ENCODE measurements at regions not wholly inside any gene's neighbourhood (a gene's known extent, or its start where the extent isn't known, plus 50 kb on each side); places are given as distances from the start of the nearest gene placed in this dataset.

DNA sequence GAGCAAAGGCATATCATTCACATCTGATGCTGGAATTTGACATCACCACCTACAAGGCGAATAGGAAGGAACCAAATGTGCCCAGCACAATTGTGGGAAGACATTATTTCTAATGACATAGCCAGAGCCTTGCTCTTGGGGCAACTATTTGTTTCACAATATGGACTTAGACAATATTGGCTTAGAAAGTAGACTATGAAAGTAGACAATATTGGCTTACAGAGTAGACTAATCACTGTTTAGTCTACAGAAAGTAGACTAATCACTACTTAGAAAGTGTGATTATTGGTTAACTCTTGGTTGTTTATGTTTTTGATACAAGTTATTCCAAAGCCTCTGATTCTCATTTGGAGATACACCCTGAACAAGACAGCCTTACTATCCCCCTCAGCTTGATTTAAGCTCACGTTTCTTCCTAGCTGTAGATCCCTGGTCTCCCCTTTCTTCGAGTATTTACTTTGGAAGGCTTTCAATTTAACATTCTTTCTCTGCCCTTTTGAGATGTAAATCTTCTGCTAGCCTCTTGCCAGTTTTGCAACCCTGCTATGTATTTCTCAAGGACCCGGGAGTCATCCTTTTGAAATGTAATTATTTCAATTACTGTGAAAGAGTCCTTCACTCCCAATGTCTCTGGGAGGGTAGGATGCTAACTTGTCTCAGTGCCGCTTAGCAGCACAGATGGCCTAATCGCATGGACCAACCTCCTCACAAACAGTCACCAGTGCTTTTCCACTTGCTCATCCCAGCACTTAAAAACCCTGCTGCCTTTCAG is 843.2 kb downstream of the GALC start:
- no peak for FAIRE-seq

DNA sequence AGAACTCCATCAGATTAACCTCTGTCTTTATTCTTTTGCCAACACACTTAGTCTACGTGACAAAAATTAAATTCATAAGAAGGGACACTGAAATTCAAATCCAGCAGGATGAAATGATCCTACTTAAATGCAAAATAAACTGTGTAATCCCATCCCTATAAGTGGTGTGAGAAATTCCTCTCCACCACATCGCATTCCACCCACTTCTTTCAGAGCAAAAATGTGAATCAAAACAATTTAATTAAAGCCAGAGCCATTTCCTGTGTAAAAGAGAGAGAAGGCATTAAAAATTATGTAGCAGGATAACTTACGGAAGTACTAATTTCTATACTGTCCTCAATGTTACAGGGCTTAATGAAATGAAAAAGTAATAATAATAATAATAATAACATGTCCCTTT is 844.3 kb downstream of the GALC start:
- no peak for FAIRE-seq

DNA sequence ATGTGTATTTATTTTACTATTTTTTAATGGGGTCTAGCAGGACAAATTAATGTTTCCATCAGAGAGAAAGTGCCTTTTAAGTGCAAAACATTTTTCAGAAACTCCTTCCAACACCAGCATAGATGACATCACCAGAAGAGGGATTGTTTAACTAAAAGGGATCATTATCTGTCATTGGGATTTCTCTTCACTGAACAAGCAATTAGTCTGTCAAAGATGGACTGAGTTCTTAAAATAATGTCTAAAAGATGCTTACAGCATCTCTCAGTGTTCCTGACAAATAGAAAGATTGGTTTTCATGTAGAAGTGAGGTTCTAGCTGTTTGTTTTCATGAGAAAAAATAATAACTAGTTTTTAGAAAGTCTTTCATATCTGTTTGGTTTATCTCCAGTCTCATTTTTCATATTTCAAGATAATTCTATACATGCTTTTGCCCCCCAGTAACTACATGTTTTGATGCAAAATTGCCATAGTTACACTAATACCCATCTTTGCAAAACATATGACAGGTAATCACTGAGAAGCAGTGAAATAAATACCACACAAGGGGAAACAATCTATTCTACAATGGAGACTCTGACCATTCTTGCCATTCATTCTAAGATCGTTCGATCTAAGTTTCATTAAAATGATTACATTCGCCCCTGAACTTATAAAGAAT is 850.3 kb downstream of the GALC start:
- FAIRE-seq, result no peak

DNA sequence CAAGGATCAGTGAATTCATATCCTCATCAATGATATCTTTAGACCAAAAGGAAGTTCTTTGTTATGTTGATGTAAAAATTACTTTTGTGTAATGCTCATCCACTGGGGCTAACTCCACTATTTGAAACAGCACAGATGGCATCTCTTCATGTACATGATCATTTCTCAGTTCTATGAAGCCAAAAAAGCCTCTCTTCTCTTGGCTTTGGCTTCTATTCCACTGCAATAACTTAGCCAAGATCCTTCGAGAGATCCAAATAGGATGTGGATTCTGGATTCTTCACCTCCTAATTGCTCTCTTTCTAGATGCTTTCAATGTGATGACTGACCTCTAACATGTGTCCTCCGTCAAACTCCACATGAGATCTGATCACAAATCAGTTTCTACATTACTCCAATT is 851.2 kb downstream of the GALC start:
- no peak for FAIRE-seq

DNA sequence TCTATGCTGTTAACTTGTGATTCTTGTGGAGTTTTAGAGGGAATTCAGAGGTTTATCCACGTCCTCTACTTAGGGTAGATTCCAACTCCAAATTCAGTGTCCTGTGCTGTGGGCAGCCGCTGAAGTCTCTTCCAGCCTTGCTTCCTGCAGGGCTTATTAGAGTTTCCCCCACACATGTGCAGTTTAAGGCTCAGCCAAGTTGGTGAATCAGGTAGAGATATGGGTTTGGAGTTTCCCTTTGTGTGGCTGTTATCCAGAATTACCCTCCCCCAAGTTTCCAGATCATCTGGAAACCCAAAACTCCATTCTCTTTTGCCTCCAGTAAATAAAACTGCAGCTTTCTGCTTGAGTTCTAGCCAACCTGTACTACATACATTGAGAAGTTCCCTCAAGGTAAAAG is 853.7 kb downstream of the GALC start:
- no peak for FAIRE-seq

DNA sequence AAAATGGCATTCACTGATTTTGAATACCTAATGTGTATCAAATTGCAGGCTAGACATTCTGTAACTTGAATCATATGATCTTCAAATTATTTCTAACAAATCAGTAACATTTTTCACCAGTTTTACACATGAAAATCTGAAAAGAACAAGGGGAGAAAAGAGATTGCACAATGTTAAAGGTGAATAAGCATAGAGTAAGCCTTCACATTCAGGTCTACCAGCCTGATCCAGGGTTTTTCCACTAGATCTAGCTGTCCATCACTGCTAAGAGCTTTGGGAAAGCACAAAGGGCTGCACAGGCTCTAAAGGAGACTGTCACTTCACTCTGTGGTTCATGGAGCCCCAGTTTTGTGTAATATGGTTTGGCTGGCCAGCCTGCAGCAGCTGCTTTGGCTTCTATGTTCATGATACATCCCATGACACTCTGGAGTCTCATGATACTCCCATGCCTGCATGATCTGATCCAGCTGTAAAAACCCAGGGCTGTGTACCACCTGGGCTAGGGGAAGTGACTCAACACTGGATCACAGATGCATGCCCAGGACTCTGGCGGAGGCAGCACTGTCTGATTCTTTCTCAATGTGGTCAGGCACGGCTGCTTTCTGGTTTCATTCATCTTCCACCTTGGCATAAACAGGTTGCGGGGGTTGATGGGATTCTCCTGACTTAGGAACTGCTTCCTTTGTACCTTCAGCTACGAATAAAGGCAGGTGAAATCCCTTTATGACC is 859.7 kb downstream of the GALC start:
- no peak for FAIRE-seq

DNA sequence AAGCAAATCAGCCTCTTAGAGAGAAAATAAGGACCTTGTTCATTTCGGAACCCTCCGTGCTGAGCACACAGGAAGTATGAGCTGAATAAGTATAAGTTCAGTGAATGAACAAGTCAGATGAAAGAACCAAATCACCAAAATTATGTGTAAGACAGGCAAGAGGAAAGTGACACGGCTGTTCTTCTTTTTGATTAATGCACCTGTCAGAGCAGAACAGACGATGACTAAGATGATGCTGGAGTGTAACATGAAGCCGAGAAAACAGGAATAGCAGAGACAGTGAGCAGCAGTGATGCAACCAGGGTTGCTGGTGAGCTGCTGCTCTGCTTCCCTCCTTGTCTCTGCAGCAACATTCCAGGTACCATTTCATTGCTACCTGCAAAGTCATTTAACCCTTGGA is 861.1 kb downstream of the GALC start:
- no peak for FAIRE-seq

DNA sequence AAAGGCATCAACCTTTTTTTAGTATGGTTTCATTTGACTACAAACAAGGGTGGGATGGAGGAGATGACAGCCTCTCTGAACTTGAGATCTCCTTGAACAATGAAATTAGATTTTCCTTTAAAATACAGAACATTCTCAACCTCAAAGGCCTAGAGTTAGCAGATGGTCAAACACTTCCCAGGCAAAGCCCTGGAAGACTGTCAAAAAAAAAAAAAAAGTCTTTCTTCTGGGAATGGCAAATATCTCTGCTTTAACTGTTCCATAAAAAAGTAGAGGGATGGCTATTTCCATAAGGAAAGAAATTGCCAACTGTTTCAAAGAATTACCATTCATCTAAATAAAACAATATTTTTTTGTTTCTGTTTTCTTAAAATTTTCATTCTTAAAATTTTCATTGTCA is 870.8 kb downstream of the GALC start:
- no peak for FAIRE-seq

DNA sequence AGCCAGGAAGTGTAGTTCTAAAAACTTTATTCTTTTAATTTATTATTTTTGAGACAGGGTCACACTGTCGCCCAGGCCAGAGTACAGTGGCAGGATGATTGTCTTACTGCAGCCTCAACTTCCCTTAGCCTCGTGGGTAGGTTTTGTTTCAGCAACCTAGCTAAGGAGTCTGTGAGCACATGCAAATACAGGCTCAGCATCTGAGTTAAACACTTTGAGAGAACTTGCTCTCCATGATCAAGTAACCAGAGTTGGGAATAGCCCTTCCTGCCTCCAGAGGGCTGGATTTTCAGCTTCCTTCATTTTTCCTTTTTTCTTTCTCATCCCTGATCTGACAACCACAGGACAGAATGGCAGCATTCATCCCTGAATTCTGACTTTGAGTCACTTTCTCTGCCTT is 871.3 kb downstream of the GALC start:
- no peak for FAIRE-seq

DNA sequence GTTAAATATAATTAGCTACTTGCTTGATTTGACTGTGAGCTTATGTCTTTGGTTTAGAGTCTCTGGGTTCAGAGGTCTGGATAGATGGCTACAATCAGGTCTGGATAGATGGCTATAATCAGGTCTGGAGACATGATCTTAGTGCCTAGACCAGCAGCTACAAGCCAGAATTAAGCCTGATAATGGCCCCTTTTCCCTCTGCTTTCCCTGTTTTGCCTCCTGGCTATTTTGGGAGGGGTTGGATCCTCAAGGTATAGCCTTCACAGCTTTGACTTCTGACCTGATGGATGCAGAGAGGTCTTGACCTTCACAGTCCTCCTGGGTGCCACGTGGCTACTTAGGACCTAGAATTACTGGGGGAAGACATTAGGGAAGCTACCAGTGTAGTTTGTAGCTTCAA is 877.7 kb downstream of the GALC start:
- no peak for FAIRE-seq

DNA sequence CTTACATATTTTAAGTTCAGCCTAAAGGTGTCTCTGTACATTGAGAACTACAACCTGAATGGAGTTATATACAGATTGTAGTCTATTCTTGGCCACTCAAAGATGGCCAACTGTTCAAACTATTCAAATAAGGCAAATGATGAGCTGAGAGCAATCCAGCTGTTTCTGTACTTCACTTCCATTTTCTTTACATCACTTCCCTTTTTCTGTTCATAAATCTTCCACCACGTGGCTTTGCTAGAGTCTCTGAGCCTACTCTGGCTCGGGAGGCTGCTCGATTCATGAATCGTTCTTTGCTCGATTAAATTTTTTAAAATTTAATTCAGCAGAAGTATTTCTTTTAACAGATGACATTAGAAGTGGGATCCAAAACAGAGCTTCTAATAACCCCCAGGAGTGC is 879.7 kb downstream of the GALC start:
- no peak for FAIRE-seq

DNA sequence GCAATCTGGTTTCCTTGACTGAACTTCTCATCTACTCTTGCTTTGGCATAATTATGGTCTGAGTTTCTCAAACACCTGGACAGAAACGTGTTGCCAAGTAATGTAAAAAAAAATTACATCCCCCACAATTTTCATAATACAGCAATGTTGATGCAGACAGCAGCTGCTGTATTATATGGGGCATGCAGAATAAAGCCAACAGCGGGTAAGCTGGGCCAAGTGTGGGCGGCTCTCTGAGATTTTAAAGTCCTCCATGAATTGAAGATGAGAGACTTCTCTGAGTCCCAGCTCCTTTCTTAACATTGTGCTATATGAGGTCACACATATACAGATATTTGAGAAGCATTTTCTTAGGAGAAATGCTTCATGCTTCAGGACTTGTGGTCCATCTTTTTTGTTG is 881.2 kb downstream of the GALC start:
- FAIRE-seq, result no peak

DNA sequence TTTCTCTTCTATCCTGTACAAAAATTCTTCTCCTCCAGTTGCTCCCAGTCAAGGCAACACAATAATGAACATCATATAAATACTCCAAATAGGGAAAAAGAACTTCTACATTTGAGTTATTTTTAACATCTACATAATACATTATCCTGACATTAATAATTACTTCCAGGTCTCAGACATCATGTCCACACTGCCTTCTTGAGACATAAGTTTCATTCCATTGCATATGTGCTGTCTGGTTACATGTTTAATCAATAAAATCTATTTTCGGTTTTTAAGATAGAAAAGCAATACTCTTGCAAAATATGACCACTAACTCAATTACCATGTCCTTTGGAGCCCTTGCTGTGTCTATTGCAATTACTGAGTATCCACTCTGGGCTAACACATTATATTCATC is 881.9 kb downstream of the GALC start:
- FAIRE-seq, result no peak

DNA sequence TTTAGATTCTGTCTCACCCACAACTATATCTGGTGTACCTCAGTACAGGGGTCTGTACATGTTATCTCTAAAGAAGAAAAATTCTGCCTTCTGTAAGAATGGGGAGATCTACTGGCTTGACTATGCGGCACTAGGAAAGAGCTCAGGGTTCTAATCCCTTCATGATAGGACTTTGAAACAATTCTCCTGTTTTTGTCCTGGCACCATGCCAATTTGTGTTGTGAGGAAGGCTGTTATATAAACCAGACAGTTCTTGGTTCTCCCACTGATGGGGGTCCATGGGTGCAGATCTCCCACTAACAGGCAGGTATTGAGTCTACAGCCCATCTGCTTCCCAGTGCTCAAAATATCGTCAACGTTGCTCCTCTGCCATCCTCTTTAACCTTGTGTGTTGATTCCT is 883.7 kb downstream of the GALC start:
- FAIRE-seq, result no peak

DNA sequence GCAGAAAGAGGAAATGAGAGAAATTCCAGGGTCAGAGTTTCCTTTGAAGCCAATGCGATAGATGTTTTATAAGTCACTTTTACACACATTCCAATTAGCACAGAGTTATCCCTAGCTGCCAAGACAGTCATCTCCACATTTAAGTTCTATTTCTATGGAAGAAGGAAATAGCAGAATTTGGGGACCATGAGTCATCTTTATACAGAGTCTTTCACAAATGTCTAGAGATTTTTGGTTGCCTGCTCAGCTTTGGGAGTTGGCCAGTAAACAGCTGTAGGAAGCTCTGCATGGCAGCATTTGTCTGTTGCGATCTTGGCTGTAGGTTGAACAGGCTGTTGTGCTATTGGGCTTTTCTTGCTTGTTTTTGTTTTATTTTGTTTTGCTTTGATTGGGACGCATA is 884.3 kb downstream of the GALC start:
- no peak for FAIRE-seq

DNA sequence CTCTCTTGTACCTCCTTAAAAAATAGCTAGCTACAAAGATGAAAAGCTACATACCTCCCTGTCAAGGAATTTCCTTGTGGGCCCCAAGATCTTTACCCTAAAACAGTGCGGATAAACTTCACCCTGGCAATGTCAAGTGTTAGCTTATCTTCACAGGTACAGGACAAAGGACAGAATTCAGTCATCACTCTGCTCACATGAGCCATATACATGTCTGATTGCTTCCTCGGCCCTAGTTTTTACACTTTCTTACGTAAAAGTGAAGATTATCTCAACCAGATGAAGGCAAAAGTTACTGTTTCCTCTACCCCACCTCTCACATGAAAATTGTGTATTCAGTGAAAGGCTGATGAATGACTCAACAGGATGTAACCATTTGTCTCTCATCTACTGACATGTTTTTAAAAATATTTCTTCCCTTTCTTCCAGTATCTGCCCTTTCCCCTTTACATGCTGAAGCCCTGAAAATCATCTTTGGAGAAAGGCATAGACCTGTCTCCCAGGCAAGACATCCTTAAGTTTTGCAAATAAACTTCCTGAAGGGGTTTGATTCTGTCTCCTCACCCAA is 890.1 kb downstream of the GALC start:
- FAIRE-seq, result no peak

DNA sequence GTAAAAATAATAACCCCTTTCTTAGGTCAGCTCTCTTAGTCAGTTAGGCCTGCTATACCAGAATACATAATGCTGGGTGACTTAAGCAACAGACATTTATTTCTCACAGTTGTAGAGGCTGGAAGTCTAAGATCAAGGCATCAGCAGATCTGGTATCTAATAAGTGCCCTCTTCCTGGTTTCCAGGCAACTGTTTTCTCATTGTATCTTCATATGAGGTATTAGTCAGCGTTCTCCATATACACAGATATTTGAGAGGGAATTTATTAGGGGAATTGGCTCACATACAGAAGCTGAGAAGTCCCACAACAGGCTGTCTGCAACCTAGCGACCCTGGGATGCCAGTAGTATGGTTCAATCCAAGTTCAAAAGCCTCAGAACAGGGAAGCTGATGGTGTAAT is 896.0 kb downstream of the GALC start:
- FAIRE-seq, result no peak

DNA sequence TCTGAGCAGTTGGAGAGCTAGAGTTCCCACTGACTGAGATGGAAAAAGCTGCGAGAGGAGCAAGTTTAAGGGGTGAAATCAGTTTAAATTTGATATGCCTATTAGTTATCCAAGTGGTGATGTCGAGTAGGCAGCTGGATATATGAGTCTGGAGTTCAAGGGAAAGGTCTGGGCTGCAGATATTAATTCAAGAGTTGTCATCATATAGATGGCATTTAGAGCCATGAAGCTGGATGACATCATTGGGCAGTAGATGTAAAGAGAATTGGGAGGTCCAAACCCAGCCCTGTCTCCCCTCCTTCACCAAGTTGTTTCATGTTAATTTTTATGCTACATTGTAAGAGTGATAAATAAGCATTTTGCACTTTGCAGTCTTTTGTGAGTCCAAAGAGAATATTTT is 898.1 kb downstream of the GALC start:
- no peak for FAIRE-seq

DNA sequence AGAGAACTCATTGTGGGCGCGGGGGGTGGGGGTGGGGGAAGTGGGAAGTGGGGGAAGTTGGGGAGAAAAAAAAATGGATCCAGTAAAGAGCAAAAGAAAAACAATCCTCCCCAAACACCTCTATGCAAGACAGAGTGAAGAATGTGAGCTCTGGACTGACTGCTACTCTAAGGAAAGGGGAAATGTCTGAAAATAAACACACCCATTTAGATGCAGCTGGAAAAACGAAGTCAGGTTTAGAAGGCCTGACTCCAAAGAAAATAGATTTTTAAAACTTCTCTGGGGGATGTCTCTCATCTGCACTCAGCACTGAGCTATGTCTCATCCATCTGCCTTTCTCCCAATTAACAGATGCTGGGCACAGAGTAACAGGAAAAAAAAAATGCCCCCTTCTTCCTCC is 904.4 kb downstream of the GALC start:
- no peak for FAIRE-seq

DNA sequence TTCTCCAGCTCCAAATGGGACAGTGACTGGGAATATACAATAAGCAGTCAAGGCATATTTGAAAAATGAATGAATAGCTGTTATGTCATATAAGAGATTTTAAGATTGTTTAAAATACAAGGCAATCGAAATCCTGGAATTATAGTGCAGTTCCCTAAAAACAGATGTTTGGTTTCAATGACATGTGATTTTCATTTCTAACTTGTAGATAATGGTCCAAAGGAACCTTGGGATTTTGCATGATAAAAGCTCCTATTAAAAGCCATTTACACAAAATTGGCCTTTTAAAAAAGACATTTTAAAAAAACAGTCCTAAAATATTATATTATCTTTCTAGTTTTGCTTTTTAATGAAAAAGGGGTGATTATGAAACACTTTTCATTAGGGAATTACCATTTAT is 905.1 kb downstream of the GALC start:
- FAIRE-seq, result no peak

DNA sequence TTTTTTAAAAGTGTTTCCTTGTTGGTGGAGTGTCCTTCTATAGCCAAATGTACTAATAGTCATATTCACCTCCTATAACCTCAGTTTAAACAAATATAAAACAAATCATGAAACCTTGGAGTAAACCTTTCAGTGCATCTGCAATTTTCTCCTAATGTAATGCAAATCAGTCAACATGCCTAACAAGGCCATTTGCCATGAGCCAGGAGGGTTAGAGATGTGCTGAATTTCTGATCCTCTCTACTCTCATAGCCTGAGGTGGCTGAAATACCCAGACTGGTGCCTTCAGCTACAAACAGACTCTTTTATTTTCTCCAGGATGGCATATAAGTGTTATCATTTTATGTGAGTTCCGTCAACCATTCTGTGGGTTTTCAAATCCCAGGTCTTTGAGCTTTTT is 908.1 kb downstream of the GALC start:
- FAIRE-seq, result no peak

DNA sequence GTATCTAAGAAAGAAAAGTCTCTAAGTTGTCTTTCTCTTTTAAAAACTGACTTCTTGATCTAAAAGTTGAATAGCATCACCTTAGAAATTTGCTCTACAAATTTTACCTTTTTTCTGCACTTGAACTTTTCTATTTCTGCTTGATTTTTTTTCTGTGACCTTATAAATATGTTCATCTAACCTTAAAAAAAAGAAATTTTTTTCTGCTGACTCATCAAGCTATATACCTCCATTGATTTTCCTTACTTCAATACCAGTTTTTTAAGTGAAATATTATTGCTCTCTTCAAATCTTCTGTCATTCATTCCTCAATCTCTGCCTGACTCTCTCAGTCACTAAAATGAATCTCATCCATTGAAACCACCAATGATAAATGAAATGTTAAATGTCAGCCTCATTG is 910.1 kb downstream of the GALC start:
- FAIRE-seq, result no peak

DNA sequence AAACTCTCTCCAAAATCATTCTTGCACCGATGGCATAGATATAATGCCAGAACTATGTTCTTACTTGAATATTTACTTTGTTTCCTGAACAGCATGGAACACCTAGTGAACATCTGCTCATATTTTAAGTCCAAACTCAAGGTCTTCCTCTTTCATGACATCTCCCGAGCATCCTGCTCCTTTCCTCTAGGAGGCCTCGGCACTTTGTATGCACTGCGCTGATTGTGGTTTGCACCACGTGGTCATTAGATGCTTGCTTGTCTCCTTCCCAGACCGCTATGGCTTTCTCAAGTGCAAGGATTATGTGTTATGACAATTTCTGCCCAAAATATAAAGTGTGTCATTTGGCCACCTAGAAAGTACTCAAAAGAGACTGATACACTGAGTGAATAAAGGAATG is 912.0 kb downstream of the GALC start:
- no peak for FAIRE-seq

DNA sequence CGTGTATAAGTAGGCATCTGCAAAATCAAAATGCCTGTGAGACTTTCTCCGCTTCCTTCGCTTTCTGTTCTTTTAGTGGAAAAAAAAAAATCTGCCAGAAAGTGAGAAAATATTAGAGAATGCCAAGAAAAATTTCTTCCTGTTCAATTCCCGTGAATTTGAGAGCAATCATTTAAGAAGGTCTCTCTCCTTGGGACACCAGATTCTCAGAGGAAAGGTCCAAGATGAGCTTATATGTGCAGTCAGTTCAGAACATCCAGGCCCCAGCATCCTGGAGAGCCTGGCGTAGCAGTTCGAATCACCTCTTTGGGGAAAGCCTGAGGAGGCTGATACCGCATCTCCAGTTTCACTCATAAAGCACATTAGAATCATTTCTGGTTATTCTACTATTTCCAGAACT is 912.8 kb downstream of the GALC start:
- FAIRE-seq, result no peak
